A549 (cell line): ENCODE measurements at regions not wholly inside any gene's neighbourhood (a gene's known extent, or its start where the extent isn't known, plus 50 kb on each side); places are given as distances from the start of the nearest gene placed in this dataset.

Experiments
- ATAC-seq, 2 experiments: fragments of 200-7000 bp in 1 of 2; fragments of >200 bp in 1 of 2; cut with Nextera tagmentation in 1 of 2; cut with Tn5 transposase in 1 of 2; 3 replicates each; pipeline versions ENCODE4 v1.8.0 to v1.9.1; 2018 to 2020; ENCODE audit warnings: mild to moderate bottlenecking in 1 of 2, moderate library complexity in 1 of 2
- CTCF ChIA-PET: fragments of 300-600 bp; sonication (Branson Sonifier 250); formaldehyde crosslinking; extraction: SDS; loops from one replicate; lab custom pipeline; 2021; ENCODE audit warnings: antibody characterized with exemption, inconsistent platforms; lab: Yijun Ruan, JAX
- POLR2A ChIA-PET: fragments of 350-600 bp; formaldehyde crosslinking; extraction: SDS; loops from one replicate; lab custom pipeline; 2021; ENCODE audit warnings: antibody characterized with exemption, inconsistent platforms; lab: Yijun Ruan, JAX
- DNase-seq, 2 experiments: peaks; one replicate each; pipeline versions ENCODE4 v3.0.0 to v3.0.0-alpha.2; 2011 to 2016; ENCODE audit warnings: low read depth in 1 of 2, low spot score in 1 of 2
- FAIRE-seq: peaks from 2 replicates; lab custom pipeline; 2011; peaks lifted over from hg19 to GRCh38; lab: Jason Lieb, UNC
- H3K27ac ChIP-seq, 2 experiments: fragments of >200 bp; sonication (Bioruptor Twin); formaldehyde crosslinking; 3 replicates each; pipeline ENCODE4 v1.5.1; 2016 to 2017
- H3K4me1 ChIP-seq: fragments of >200 bp; sonication (Bioruptor Twin); formaldehyde crosslinking; 3 replicates; pipeline ENCODE4 v1.6.1; 2016
- H3K4me2 ChIP-seq: fragments of >200 bp; sonication (Bioruptor Twin); formaldehyde crosslinking; 3 replicates; pipeline ENCODE4 v1.6.1; 2016
- H3K4me3 ChIP-seq: fragments of >200 bp; sonication (Bioruptor Twin); formaldehyde crosslinking; 3 replicates; pipeline ENCODE4 v1.5.1; 2016
- H3K9me3 ChIP-seq: fragments of >200 bp; sonication (Bioruptor Twin); formaldehyde crosslinking; 3 replicates; pipeline ENCODE4 v1.6.1; 2016
- ATOH8 ChIP-seq: fragments of 250-450 bp; sonication (Bioruptor Pico); IDR thresholded peaks from 2 replicates; pipeline ENCODE4 v1.5.0; 2020; ENCODE audit warnings: low read depth, mild to moderate bottlenecking, moderate library complexity
- CHD4 ChIP-seq: fragments of 200-600 bp; sonication (generic); IDR thresholded peaks from 2 replicates; pipeline ENCODE4 v1.6.1; 2016; ENCODE audit warnings: antibody characterized with exemption, mild to moderate bottlenecking, borderline replicate concordance
- EHF ChIP-seq: fragments of 250-450 bp; sonication (Bioruptor Pico); IDR thresholded peaks from 2 replicates; pipeline ENCODE4 v1.5.0; 2020; ENCODE audit warnings: mild to moderate bottlenecking
- EHMT2 ChIP-seq: fragments of 200-600 bp; sonication (generic); IDR thresholded peaks from 2 replicates; pipeline ENCODE4 v1.6.1; 2016; ENCODE audit warnings: antibody characterized with exemption, low read depth, mild to moderate bottlenecking, moderate library complexity
- ELK1 ChIP-seq: fragments of 150-350 bp; IDR thresholded peaks from 2 replicates; pipeline ENCODE4 v1.6.1; 2014; ENCODE audit warnings: low read depth, mild to moderate bottlenecking, low read length
- ESRRA ChIP-seq: fragments of 150-350 bp; IDR thresholded peaks from 2 replicates; pipeline ENCODE4 v1.6.1; 2014; ENCODE audit warnings: mild to moderate bottlenecking, low read length, borderline replicate concordance
- FOSB ChIP-seq: fragments of 250-450 bp; sonication (Bioruptor Pico); IDR thresholded peaks from 2 replicates; pipeline ENCODE4 v1.5.0; 2020; ENCODE audit warnings: mild to moderate bottlenecking, moderate library complexity
- HOXA7 ChIP-seq: fragments of 250-450 bp; sonication (Bioruptor Pico); IDR thresholded peaks from 2 replicates; pipeline ENCODE4 v1.5.0; 2020; ENCODE audit warnings: mild to moderate bottlenecking, moderate library complexity
- HOXB5 ChIP-seq: fragments of 250-450 bp; sonication (Bioruptor Pico); IDR thresholded peaks from 2 replicates; pipeline ENCODE4 v1.5.0; 2020; ENCODE audit warnings: mild to moderate bottlenecking, moderate library complexity
- JUNB ChIP-seq: fragments of >200 bp; sonication (Bioruptor Twin); formaldehyde crosslinking; IDR thresholded peaks from 2 replicates; pipeline ENCODE4 v1.6.1; 2016
- KDM1A ChIP-seq: fragments of 200-600 bp; sonication (generic); IDR thresholded peaks from 2 replicates; pipeline ENCODE4 v1.6.1; 2016; ENCODE audit warnings: low read depth, mild to moderate bottlenecking
- KDM5A ChIP-seq: fragments of 200-600 bp; sonication (generic); IDR thresholded peaks from 2 replicates; pipeline ENCODE4 v1.6.1; 2016; ENCODE audit warnings: antibody characterized with exemption, mild to moderate bottlenecking
- NPAS2 ChIP-seq: fragments of 250-450 bp; sonication (Bioruptor Pico); IDR thresholded peaks from 2 replicates; pipeline ENCODE4 v1.8.0; 2022; ENCODE audit warnings: mild to moderate bottlenecking, moderate library complexity, borderline replicate concordance
- NR3C1 ChIP-seq: fragments of >200 bp; sonication (Bioruptor Twin); formaldehyde crosslinking; IDR thresholded peaks from 3 replicates; pipeline ENCODE4 v1.6.1; 2017
- POLR2A ChIP-seq: IDR thresholded peaks from 2 replicates; pipeline ENCODE4 v1.6.1; 2012; ENCODE audit warnings: mild to moderate bottlenecking, low read length
- POLR2AphosphoS2 ChIP-seq: conservative IDR thresholded peaks from 2 replicates; pipeline ENCODE4 v1.6.1; 2012; ENCODE audit warnings: low read length, improper control_type of control experiment, inconsistent platforms
- RAD21 ChIP-seq, 2 experiments: fragments of >200 bp in 1 of 2; sonication (Bioruptor Twin) in 1 of 2; formaldehyde crosslinking in 1 of 2; IDR thresholded peaks in 1 of 2; conservative IDR thresholded peaks in 1 of 2; 2 replicates in 1 of 2; 3 replicates in 1 of 2; pipeline ENCODE4 v1.6.1; 2012 to 2018; ENCODE audit warnings: inconsistent platforms in 1 of 2
- SMC3 ChIP-seq: fragments of >200 bp; sonication (Bioruptor Twin); formaldehyde crosslinking; IDR thresholded peaks from 3 replicates; pipeline ENCODE4 v1.6.1; 2018; ENCODE audit warnings: inconsistent platforms
- SREBF2 ChIP-seq: fragments of 450-650 bp; IDR thresholded peaks from 2 replicates; pipeline ENCODE4 v1.6.1; 2014; ENCODE audit warnings: mild to moderate bottlenecking, moderate library complexity
- TP53 ChIP-seq: fragments of 250-450 bp; sonication (Bioruptor Pico); IDR thresholded peaks from 2 replicates; pipeline ENCODE4 v1.5.0; 2021; ENCODE audit warnings: mild to moderate bottlenecking, moderate library complexity
- ZC3H11A ChIP-seq: fragments of 450-650 bp; IDR thresholded peaks from 2 replicates; pipeline ENCODE4 v1.6.1; 2014; ENCODE audit warnings: antibody characterized with exemption, mild to moderate bottlenecking
- WGBS: methylation state at CpG from one replicate; pipeline ENCODE4 v1.1.6; 2017; ENCODE audit errors: missing lambda C conversion rate; 5-methylcytosine and 5-hydroxymethylcytosine counted together
- TF ChIP-seq, protein P1 (sequence below): fragments of 250-450 bp; sonication (Bioruptor Pico); IDR thresholded peaks from 2 replicates; pipeline ENCODE4 v1.5.0; 2021; ENCODE audit warnings: mild to moderate bottlenecking, moderate library complexity, borderline replicate concordance
- TF ChIP-seq, protein P2 (sequence below): IDR thresholded peaks from 2 replicates; pipeline ENCODE4 v1.6.1; 2012

- no peak for TF ChIP-seq NR3C1
These were observed 362.7 kb upstream of the MMS22L start (continued) for GRCh38 chr6:97645757-97646156.

DNA sequence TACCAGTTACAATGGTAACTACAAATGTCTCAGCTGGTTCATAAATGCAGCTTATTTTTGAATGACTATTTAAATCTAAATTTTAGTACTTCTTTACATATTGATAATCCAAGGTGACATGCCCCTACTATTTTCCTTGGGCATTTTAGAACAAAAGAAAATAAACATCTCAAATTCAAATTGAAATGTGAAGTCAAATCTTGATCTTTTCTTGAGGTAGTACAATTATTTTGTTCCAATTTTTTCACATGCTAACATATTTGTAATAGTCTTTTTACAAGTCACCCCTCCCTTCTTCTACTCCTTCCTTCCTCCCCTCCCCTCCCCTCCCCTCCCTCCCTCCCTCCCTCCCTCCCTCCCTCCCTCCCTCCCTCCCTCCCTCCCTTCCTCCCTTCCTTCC, 370.1 kb upstream of the MMS22L start:
- Histone ChIP-seq H3K4me3 (no peak overlapping the region), H3K4me1 (no peaks in the 10 kb centered on the region), H3K27ac (no peak overlapping the region), H3K9me3 (no peaks in the 10 kb centered on the region), H3K4me2 (no peak overlapping the region)
- DNase-seq, result no peak
- no peak for ATAC-seq
- no peak for FAIRE-seq
- ChIA-PET POLR2A (no interaction called here), CTCF (no interaction called here)
- TF ChIP-seq JUNB, result no peak
- TF ChIP-seq SREBF2, result no peak
- TF ChIP-seq POLR2A, result no peak
- TF ChIP-seq KDM5A, result no peak
- TF ChIP-seq ESRRA, result no peak
- TF ChIP-seq ELK1, result no peak

DNA sequence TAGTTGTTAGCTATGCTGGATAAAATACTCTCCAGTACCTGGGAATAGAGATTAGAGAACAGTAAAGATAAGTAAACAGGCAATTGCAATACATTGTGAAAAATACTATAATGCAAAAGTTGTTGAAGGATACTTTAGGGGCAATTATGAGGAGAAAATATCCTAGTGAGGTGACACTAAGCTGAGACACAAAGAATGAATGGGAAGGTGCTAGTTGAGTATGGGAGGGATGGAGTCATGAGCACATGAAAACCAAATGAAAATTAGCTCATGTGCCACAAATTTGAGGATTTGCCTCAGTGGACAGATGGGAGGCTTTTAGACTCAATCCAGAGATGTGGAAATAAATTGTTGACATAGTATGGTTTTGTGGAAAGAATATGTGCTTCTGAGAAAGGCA, 370.5 kb upstream of the MMS22L start:
- Histone ChIP-seq H3K4me3 (no peak overlapping the region), H3K4me1 (no peaks in the 10 kb centered on the region), H3K4me2 (no peak overlapping the region), H3K9me3 (no peaks in the 10 kb centered on the region), H3K27ac (no peak overlapping the region)
- FAIRE-seq (no peak), DNase-seq (no peak), ATAC-seq (no peak)
- ChIA-PET CTCF (no interaction called here), POLR2A (no interaction called here)
- TF ChIP-seq EHF (CRISPR knock-in tag), result no peak
- TF ChIP-seq ELK1, result no peak
- TF ChIP-seq HOXA7 (CRISPR knock-in tag), result no peak
- TF ChIP-seq ATOH8, result no peak
- no peak for TF ChIP-seq NPAS2 (CRISPR knock-in tag)
- TF ChIP-seq CHD4, result no peak

DNA sequence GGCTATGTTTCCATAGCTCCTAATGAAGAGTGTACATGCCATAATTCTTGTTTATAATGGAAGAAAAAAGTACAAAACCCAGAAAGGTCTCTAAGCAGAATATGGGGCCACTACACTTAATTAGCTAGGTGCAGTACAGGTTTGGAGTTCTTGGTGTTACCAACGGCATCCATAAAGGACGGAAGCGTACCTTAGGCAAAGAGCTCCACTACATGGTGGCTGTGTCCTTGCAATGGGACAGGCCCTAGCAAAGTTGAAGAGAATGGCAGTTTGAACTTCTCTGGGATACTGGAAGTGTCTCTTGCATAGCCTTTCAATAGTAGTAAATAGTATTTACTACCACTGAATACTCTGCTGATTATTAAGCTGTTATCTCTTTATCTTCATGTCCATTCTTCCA, 371.7 kb upstream of the MMS22L start:
- H3K4me1 ChIP-seq, result no peaks in the 10 kb centered on the region
- CTCF ChIA-PET, result no interaction called here
- TF ChIP-seq EHMT2 (no peak), SMC3 (no peak), NR3C1 (no peak), NPAS2 (CRISPR knock-in tag) (no peak), HOXA7 (CRISPR knock-in tag) (no peak), ELK1 (no peak), ZC3H11A (no peak), RAD21 (conservative IDR thresholded peaks at IDR 0.05 in 1 of 2, IDR thresholded peaks at IDR 0.05 in 1 of 2) (no peak), HOXB5 (CRISPR knock-in tag) (no peak), CHD4 (no peak), KDM5A (no peak), KDM1A (no peak), TP53 (CRISPR knock-in tag) (no peak), POLR2AphosphoS2 (no peak), FOSB (CRISPR knock-in tag) (no peak)
- TF ChIP-seq, protein P1, sequence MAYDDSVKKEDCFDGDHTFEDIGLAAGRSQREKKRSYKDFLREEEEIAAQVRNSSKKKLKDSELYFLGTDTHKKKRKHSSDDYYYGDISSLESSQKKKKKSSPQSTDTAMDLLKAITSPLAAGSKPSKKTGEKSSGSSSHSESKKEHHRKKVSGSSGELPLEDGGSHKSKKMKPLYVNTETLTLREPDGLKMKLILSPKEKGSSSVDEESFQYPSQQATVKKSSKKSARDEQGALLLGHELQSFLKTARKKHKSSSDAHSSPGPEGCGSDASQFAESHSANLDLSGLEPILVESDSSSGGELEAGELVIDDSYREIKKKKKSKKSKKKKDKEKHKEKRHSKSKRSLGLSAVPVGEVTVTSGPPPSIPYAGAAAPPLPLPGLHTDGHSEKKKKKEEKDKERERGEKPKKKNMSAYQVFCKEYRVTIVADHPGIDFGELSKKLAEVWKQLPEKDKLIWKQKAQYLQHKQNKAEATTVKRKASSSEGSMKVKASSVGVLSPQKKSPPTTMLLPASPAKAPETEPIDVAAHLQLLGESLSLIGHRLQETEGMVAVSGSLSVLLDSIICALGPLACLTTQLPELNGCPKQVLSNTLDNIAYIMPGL (CRISPR knock-in tag), result no peak
- TF ChIP-seq, protein P2, sequence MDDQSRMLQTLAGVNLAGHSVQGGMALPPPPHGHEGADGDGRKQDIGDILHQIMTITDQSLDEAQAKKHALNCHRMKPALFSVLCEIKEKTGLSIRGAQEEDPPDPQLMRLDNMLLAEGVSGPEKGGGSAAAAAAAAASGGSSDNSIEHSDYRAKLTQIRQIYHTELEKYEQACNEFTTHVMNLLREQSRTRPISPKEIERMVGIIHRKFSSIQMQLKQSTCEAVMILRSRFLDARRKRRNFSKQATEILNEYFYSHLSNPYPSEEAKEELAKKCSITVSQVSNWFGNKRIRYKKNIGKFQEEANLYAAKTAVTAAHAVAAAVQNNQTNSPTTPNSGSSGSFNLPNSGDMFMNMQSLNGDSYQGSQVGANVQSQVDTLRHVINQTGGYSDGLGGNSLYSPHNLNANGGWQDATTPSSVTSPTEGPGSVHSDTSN, result no peak
- 14% methylated on average over 3 of the region's 3 CpGs for WGBS
- no peaks in the 10 kb centered on the region for H3K9me3 ChIP-seq
- POLR2A ChIA-PET, result no interaction called here
- DNase-seq, result peak in 1 of 2 experiments; percentile 0
- no peak overlapping the region for H3K27ac ChIP-seq
- ATAC-seq, result no peak
- no peak overlapping the region for H3K4me3 ChIP-seq
- no peak overlapping the region for H3K4me2 ChIP-seq
- no peak for FAIRE-seq
